Keratinocyte (primary cell): ENCODE measurements at regions not wholly inside any gene's neighbourhood (a gene's known extent, or its start where the extent isn't known, plus 50 kb on each side); places are given as distances from the start of the nearest gene placed in this dataset.

ENCODE experiments used
- CTCF ChIP-seq, 3 experiments: IDR thresholded peaks in 1 of 3; conservative IDR thresholded peaks in 1 of 3; optimal IDR thresholded peaks in 1 of 3; 2 replicates in 2 of 3; 3 replicates in 1 of 3; pipeline versions ENCODE3 to v1.5.1; 2011; ENCODE audit warnings: low read length in 3 of 3, mild to moderate bottlenecking in 3 of 3, moderate library complexity in 2 of 3, control low read depth in 1 of 3, inconsistent platforms in 1 of 3; ENCODE audit not compliant: insufficient read depth in 2 of 3; ENCODE audit errors: extremely low read depth in 1 of 3
- EZH2 ChIP-seq: IDR thresholded peaks from one replicate; pipeline ENCODE4 v1.6.1; 2012; ENCODE audit warnings: inconsistent platforms, mild to moderate bottlenecking, low read length, moderate library complexity

DNA sequence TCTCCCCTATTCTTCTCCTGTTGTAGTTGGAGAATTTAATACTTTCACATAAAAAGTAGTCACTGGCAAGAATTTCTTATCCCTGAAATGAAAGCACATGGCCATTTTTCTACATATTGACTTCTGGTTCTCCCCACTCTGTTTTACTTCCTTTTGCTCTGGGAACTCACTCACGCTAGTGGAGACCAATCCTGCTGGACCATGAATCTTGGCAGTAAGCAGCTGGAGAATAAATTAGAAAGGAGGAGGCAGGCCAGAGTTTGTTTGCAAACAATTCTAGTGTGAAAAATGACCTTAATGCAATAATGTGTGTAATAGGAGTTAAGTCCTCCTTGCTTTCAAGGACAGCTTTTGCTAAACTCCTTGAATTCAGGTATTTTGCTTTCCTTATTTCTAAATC lies 412.3 kb upstream of the CHORDC1 start:
- TF ChIP-seq CTCF (optimal IDR thresholded peaks at IDR 0.05 in 1 of 3, IDR thresholded peaks at IDR 0.05 in 1 of 3, conservative IDR thresholded peaks at IDR 0.05 in 1 of 3; ENCODE audit: extremely low read depth in 1 of 3, insufficient read depth in 2 of 3, low read length in 3 of 3) (no peak), EZH2 (no peak)
